ENCODE measurements at regions not wholly inside any gene's neighbourhood (a gene's known extent, or its start where the extent isn't known, plus 50 kb on each side); places are given as distances from the start of the nearest gene placed in this dataset.
"Not testable (repeated sequence)": the region's sequence is repeated elsewhere in the genome, so short reads cannot be mapped to it uniquely, and the experiment has no call there.

- not testable (repeated sequence) for DNase-seq (ENCODE audit: low read depth, low spot score)
These were observed 1704.4 kb upstream of the SPRY2 start for GRCh38 chr13:82045316-82045715.

GRCh38 chr13:82036602-82037001, 1695.7 kb upstream of the SPRY2 start:
- DNase-seq (ENCODE audit: low read depth, low spot score) = no peak

GRCh38 chr13:82011355-82011754, 1670.4 kb upstream of the SPRY2 start:
- no peak for DNase-seq (ENCODE audit: low read depth, low spot score)

- no peak for DNase-seq (ENCODE audit: low read depth, low spot score)
These were observed 1669.9 kb upstream of the SPRY2 start for GRCh38 chr13:82010780-82011179.

GRCh38 chr13:82002710-82003109, 1661.8 kb upstream of the SPRY2 start:
- DNase-seq (ENCODE audit: low read depth, low spot score) = no peak

GRCh38 chr13:81995316-81995715, 1654.4 kb upstream of the SPRY2 start:
- no peak for DNase-seq (ENCODE audit: low read depth, low spot score)

GRCh38 chr13:81990652-81991051, 1649.7 kb upstream of the SPRY2 start:
- peak; percentile 60 for DNase-seq (ENCODE audit: low read depth, low spot score)

- DNase-seq (ENCODE audit: low read depth, low spot score) = no peak
These were observed 1647.6 kb upstream of the SPRY2 start for GRCh38 chr13:81988567-81988966.

GRCh38 chr13:81987677-81988357, 1646.9 kb upstream of the SPRY2 start:
- DNase-seq (ENCODE audit: low read depth, low spot score) = peak; percentile 42

GRCh38 chr13:81987159-81987558, 1646.2 kb upstream of the SPRY2 start:
- peak; percentile 10 for DNase-seq (ENCODE audit: low read depth, low spot score)

- no peak for DNase-seq (ENCODE audit: low read depth, low spot score)
These were observed 1645.4 kb upstream of the SPRY2 start for GRCh38 chr13:81986308-81986707.

GRCh38 chr13:81957121-81957520, 1616.2 kb upstream of the SPRY2 start:
- peak; percentile 13 for DNase-seq (ENCODE audit: low read depth, low spot score)

- DNase-seq (ENCODE audit: low read depth, low spot score) = peak; percentile 20
These were observed 1589.1 kb upstream of the SPRY2 start for GRCh38 chr13:81929988-81930387.

GRCh38 chr13:81927347-81927746, 1586.4 kb upstream of the SPRY2 start:
- DNase-seq (ENCODE audit: low read depth, low spot score) = peak; percentile 4

- DNase-seq (ENCODE audit: low read depth, low spot score) = peak; percentile 31
These were observed 1576.9 kb upstream of the SPRY2 start for GRCh38 chr13:81917810-81918209.

GRCh38 chr13:81916461-81916860, 1575.5 kb upstream of the SPRY2 start:
- DNase-seq (ENCODE audit: low read depth, low spot score) = no peak

- no peak for DNase-seq (ENCODE audit: low read depth, low spot score)
These were observed 1567.0 kb upstream of the SPRY2 start for GRCh38 chr13:81907787-81908372.

- no peak for DNase-seq (ENCODE audit: low read depth, low spot score)
These were observed 1547.9 kb upstream of the SPRY2 start for GRCh38 chr13:81888855-81889254.

GRCh38 chr13:81874681-81875661, 1534.0 kb upstream of the SPRY2 start:
- peak; percentile 88 for DNase-seq (ENCODE audit: low read depth, low spot score)

GRCh38 chr13:81874253-81874652, 1533.3 kb upstream of the SPRY2 start:
- DNase-seq (ENCODE audit: low read depth, low spot score) = no peak

- DNase-seq (ENCODE audit: low read depth, low spot score) = peak; percentile 38
These were observed 1531.7 kb upstream of the SPRY2 start for GRCh38 chr13:81872581-81872980.

- peak; percentile 34 for DNase-seq (ENCODE audit: low read depth, low spot score)
These were observed 1530.9 kb upstream of the SPRY2 start for GRCh38 chr13:81871751-81872325.
